CD14-positive monocyte (primary cell): ENCODE measurements at regions not wholly inside any gene's neighbourhood (a gene's known extent, or its start where the extent isn't known, plus 50 kb on each side); places are given as distances from the start of the nearest gene placed in this dataset.

ENCODE experiments used
- DNase-seq, 3 donors: peaks; one replicate each; pipeline ENCODE4 v3.0.0-alpha.2; 2011 to 2022
- H2AFZ ChIP-seq: 2 replicates; pipeline ENCODE4 v1.6.0; 2012; ENCODE audit warnings: mild to moderate bottlenecking, low read depth, low read length, inconsistent platforms; ENCODE audit not compliant: insufficient read depth, poor library complexity, severe bottlenecking
- H3K27ac ChIP-seq, 2 donors: 1 replicate in 1 of 2; 2 replicates in 1 of 2; pipeline ENCODE4 v1.5.1; 2012 to 2013; ENCODE audit warnings: low read length in 2 of 2, control low read depth in 1 of 2, inconsistent platforms in 1 of 2, low read depth in 1 of 2, mild to moderate bottlenecking in 1 of 2
- H3K27me3 ChIP-seq, 2 donors: one replicate each; pipeline versions ENCODE4 v1.6.0 to v1.6.1; 2011 to 2013; ENCODE audit warnings: low read length in 2 of 2; ENCODE audit not compliant: control insufficient read depth in 2 of 2, insufficient read depth in 2 of 2
- H3K36me3 ChIP-seq, 2 donors: replicated peaks in 1 of 2; 1 replicate in 1 of 2; 2 replicates in 1 of 2; pipeline versions ENCODE4 v1.5.1 to v1.6.1; 2012 to 2013; ENCODE audit warnings: low read length in 2 of 2, control low read depth in 1 of 2, inconsistent platforms in 1 of 2, mild to moderate bottlenecking in 1 of 2; ENCODE audit not compliant: insufficient read depth in 2 of 2, control insufficient read depth in 1 of 2
- H3K4me1 ChIP-seq, 2 donors: 1 replicate in 1 of 2; 2 replicates in 1 of 2; pipeline versions ENCODE4 v1.5.1 to v1.6.1; 2012 to 2013; ENCODE audit warnings: low read length in 2 of 2, control low read depth in 1 of 2, inconsistent platforms in 1 of 2, mild to moderate bottlenecking in 1 of 2, moderate library complexity in 1 of 2; ENCODE audit not compliant: insufficient read depth in 2 of 2, control insufficient read depth in 1 of 2
- H3K4me2 ChIP-seq: replicated peaks from 2 replicates; pipeline ENCODE3; 2012; ENCODE audit warnings: low read length, moderate library complexity, mild to moderate bottlenecking; ENCODE audit not compliant: poor library complexity, severe bottlenecking; ENCODE audit errors: extremely low read depth
- H3K4me3 ChIP-seq, 3 experiments: fragments of 200-600 bp in 1 of 3; sonication (generic) in 1 of 3; replicated peaks in 1 of 3; 1 replicate in 2 of 3; 2 replicates in 1 of 3; pipeline ENCODE4 v1.5.1; 2011 to 2013; ENCODE audit warnings: low read length in 3 of 3, mild to moderate bottlenecking in 3 of 3, control low read depth in 2 of 3, low read depth in 2 of 3, inconsistent platforms in 1 of 3, moderate library complexity in 1 of 3
- H3K79me2 ChIP-seq: 2 replicates; pipeline ENCODE4 v1.6.0; 2012; ENCODE audit warnings: mild to moderate bottlenecking, control low read depth, inconsistent platforms, low read length, moderate library complexity; ENCODE audit not compliant: insufficient read depth
- H3K9ac ChIP-seq: 2 replicates; pipeline ENCODE4 v1.6.0; 2017; ENCODE audit warnings: low read length, mild to moderate bottlenecking; ENCODE audit not compliant: insufficient read depth, poor library complexity, severe bottlenecking
- H3K9me3 ChIP-seq, 2 donors: replicated peaks in 1 of 2; 1 replicate in 1 of 2; 2 replicates in 1 of 2; pipeline versions ENCODE4 v1.5.1 to v1.6.1; 2012 to 2013; ENCODE audit warnings: low read length in 2 of 2, control low read depth in 1 of 2; ENCODE audit not compliant: control insufficient read depth in 1 of 2, insufficient read depth in 1 of 2
- H4K20me1 ChIP-seq: 2 replicates; pipeline ENCODE4 v1.6.0; 2012; ENCODE audit warnings: mild to moderate bottlenecking, low read length, control low read depth, moderate library complexity; ENCODE audit not compliant: insufficient read depth
- H3K27ac Mint-ChIP-seq, 7 donors: one replicate each; pipeline ENCODE4 v1.8.0; 2020; ENCODE audit warnings: mild to moderate bottlenecking in 7 of 7, mixed read lengths in 7 of 7, moderate library complexity in 6 of 7, inconsistent platforms in 2 of 7
- H3K27me3 Mint-ChIP-seq, 3 donors: one replicate each; pipeline ENCODE4 v1.8.0; 2021 to 2022; ENCODE audit warnings: low read depth in 3 of 3, mild to moderate bottlenecking in 3 of 3, mixed read lengths in 3 of 3, moderate library complexity in 3 of 3, inconsistent platforms in 1 of 3
- H3K36me3 Mint-ChIP-seq, 2 donors: one replicate each; pipeline ENCODE4 v1.8.0; 2020; ENCODE audit warnings: mixed read lengths in 2 of 2, inconsistent platforms in 1 of 2, mild to moderate bottlenecking in 1 of 2
- H3K4me1 Mint-ChIP-seq: one replicate; pipeline ENCODE4 v1.8.0; 2020; ENCODE audit warnings: mild to moderate bottlenecking, mixed read lengths
- H3K4me3 Mint-ChIP-seq, 2 donors: one replicate each; pipeline ENCODE4 v1.8.0; 2020; ENCODE audit warnings: mild to moderate bottlenecking in 2 of 2, mixed read lengths in 2 of 2, moderate library complexity in 1 of 2
- H3K9me3 Mint-ChIP-seq, 7 donors: one replicate each; pipeline ENCODE4 v1.8.0; 2020 to 2022; ENCODE audit warnings: mixed read lengths in 7 of 7, mild to moderate bottlenecking in 6 of 7, moderate library complexity in 6 of 7, inconsistent platforms in 2 of 7
- WGBS: methylation state at CpG from one replicate; pipeline ENCODE4 v1.1.5; 2013; ENCODE audit warnings: missing lambda C conversion rate; ENCODE audit not compliant: insufficient coverage; 5-methylcytosine and 5-hydroxymethylcytosine counted together
- intact Hi-C, 2 donors: fragments of 100-400 bp; cut with micrococcal nuclease; formaldehyde crosslinking; loops; one replicate each; pipeline versions ENCODE4 v1.15.0 to v1.15.1; 2023
- TF ChIP-seq, protein P1 (sequence below): fragments of 200-600 bp; IDR thresholded peaks from one replicate; pipeline ENCODE4 v1.8.0; 2022; ENCODE audit warnings: antibody characterized with exemption, mild to moderate bottlenecking

DNA sequence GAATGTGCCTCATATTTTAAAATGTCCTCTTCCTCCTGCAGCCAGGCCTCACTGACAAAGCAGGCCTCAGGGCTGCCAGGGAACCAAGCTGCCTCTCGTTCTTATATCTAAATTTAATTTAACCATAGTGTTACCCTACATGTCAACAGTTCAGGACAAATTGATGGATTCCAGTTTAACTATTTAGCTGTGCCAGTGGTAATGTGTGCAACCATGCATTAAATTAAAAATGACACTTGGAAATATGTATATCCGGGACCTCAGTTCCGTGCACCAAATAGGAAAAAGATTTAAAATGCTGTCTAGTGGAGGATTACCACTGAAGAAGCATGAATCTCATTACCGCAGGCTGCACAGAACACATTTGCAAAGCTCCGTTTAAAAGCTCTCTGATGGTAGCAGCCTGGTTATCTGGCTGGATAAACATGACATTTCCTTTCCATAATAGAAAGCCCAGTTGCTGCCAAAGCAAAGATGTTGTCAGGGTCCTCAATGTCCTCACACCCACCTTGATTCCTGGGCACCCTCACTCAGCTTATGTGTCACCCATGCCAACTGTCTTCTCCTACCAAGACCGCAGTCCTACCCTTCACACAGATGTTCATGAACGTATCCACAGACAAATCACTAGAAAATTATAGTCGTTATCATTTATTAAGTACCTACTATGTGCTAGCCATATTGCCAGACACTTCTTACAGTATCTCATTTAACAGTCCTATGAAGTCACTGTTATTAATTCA, 73.3 kb upstream of the FRMD4A start:
- H3K4me3 Mint-ChIP-seq = no peak overlapping the region
- H3K4me1 Mint-ChIP-seq = peaks cover 3% of the 10 kb centered on the region
- H3K4me3 ChIP-seq = no peak overlapping the region
- H3K9me3 ChIP-seq = no peaks in the 10 kb centered on the region
- no peak overlapping the region for H3K27ac ChIP-seq
- no peak overlapping the region for H3K27ac Mint-ChIP-seq
- 95% methylated on average over 3 of the region's 8 CpGs for WGBS
- H3K79me2 ChIP-seq = no peaks in the 10 kb centered on the region
- no peaks in the 10 kb centered on the region for H3K36me3 Mint-ChIP-seq
- H4K20me1 ChIP-seq = no peaks in the 10 kb centered on the region
- intact Hi-C loops = no loop called here
- no peak for DNase-seq
- H3K4me2 ChIP-seq = no peak overlapping the region
- H3K36me3 ChIP-seq = no peaks in the 10 kb centered on the region
- H2AFZ ChIP-seq = no peak overlapping the region
- TF ChIP-seq, protein P1, sequence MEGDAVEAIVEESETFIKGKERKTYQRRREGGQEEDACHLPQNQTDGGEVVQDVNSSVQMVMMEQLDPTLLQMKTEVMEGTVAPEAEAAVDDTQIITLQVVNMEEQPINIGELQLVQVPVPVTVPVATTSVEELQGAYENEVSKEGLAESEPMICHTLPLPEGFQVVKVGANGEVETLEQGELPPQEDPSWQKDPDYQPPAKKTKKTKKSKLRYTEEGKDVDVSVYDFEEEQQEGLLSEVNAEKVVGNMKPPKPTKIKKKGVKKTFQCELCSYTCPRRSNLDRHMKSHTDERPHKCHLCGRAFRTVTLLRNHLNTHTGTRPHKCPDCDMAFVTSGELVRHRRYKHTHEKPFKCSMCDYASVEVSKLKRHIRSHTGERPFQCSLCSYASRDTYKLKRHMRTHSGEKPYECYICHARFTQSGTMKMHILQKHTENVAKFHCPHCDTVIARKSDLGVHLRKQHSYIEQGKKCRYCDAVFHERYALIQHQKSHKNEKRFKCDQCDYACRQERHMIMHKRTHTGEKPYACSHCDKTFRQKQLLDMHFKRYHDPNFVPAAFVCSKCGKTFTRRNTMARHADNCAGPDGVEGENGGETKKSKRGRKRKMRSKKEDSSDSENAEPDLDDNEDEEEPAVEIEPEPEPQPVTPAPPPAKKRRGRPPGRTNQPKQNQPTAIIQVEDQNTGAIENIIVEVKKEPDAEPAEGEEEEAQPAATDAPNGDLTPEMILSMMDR = no peak
- no peak overlapping the region for H3K9ac ChIP-seq
- H3K27me3 ChIP-seq = no peaks in the 10 kb centered on the region
- peaks cover 3 to 20% (median 6%) of the 10 kb centered on the region in 3 donors for H3K27me3 Mint-ChIP-seq
- H3K4me1 ChIP-seq = no peaks in the 10 kb centered on the region
- peaks cover 0 to 1% (median 0%) of the 10 kb centered on the region in 7 donors for H3K9me3 Mint-ChIP-seq

DNA sequence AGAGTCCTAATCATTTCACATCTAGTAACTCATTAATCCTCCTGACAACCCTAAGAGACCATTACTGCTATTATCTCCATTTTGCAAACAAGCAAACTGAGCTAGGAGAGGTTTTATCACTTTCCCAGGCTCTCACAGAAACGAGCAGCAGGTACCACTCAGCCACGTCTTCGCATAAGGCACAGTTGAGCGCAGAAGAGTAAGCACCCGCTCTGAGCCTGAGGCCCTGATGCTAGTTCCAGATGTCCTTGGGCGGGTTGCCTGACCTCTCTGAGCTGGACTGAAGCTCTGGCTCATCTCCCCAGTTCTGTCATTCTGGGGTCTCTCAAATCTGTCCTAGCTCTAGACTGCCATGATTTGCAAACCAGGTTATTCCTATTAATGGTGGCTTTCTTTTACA, 72.6 kb upstream of the FRMD4A start:
- H3K36me3 Mint-ChIP-seq = no peaks in the 10 kb centered on the region
- H3K4me1 ChIP-seq = no peaks in the 10 kb centered on the region
- H3K79me2 ChIP-seq = no peaks in the 10 kb centered on the region
- no peak for DNase-seq
- H3K4me1 Mint-ChIP-seq = peaks cover 3% of the 10 kb centered on the region
- H3K4me3 Mint-ChIP-seq = no peak overlapping the region
- no peaks in the 10 kb centered on the region for H3K9me3 ChIP-seq
- TF ChIP-seq, protein P1 = no peak
- H3K27ac Mint-ChIP-seq = no peak overlapping the region
- H3K9ac ChIP-seq = no peak overlapping the region
- H3K4me2 ChIP-seq = no peak overlapping the region
- 89% methylated on average over 6 of the region's 6 CpGs for WGBS
- intact Hi-C loops = no loop called here
- no peaks in the 10 kb centered on the region for H3K36me3 ChIP-seq
- no peak overlapping the region for H3K27ac ChIP-seq
- H4K20me1 ChIP-seq = no peaks in the 10 kb centered on the region
- no peaks in the 10 kb centered on the region for H3K27me3 ChIP-seq
- no peak overlapping the region for H2AFZ ChIP-seq
- no peak overlapping the region for H3K4me3 ChIP-seq
- H3K27me3 Mint-ChIP-seq = peaks cover 1 to 20% (median 6%) of the 10 kb centered on the region in 3 donors
- H3K9me3 Mint-ChIP-seq = peaks cover 0 to 2% (median 0%) of the 10 kb centered on the region in 7 donors
